ENCODE measurements at regions not wholly inside any gene's neighbourhood (a gene's known extent, or its start where the extent isn't known, plus 50 kb on each side); places are given as distances from the start of the nearest gene placed in this dataset.

DNA sequence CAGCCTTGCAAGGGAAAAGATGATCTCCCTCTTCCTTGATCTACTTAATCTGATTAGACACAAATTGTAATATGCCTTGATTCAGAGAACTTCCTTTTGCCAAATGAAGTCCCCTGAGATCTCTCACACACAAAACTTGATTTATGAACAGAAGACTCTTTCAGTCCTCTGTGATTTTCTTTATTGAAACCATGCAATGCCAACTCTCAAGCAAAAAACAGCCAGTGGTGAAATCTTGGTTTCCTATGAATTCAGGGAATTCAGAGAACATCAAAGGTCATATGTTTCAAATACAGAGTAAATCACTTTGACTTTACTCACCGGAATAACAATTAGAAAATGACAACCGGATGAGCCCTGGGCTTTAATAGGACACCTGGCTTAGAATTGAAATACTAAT lies 211.7 kb downstream of the ABHD5 start:
- intact Hi-C loops (cut with DNase I, micrococcal nuclease) = no loop called here
- DNase-seq (no peak), ATAC-seq (no peak)
- Histone ChIP-seq H3K4me1 (ENCODE audit: low read depth) (no peaks in the 10 kb centered on the region), H3K9me3 (no peaks in the 10 kb centered on the region), H3K36me3 (ENCODE audit: low read depth) (no peaks in the 10 kb centered on the region), H3K4me3 (no peak overlapping the region)
- no peak for TF ChIP-seq CTCF (IDR thresholded peaks at IDR 0.05)

DNA sequence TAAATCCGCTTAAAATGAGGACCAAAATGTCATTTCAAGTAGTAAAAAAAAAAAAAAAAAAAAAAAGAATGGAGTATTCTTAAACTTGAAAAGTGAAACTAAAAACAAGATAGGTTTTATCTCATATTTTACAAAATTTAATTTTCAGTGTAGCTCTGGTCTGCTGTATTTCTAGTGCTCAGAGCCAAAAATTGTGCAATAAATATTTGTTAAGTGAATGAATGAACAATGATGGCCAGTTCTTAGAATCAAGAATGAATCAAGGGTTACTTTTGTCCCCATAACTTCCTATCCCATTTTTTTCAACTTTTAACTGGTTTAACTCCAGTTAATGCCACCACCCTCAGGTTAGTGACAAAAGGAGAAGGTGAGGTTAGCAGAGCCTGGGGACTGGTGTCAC lies 214.4 kb downstream of the ABHD5 start:
- H3K9me3 ChIP-seq = no peaks in the 10 kb centered on the region
- TF ChIP-seq CTCF (IDR thresholded peaks at IDR 0.05) = no peak
- DNase-seq (no peak), ATAC-seq (no peak)
- no peak overlapping the region for H3K4me3 ChIP-seq
- H3K4me1 ChIP-seq (ENCODE audit: low read depth) = no peaks in the 10 kb centered on the region
- no peaks in the 10 kb centered on the region for H3K36me3 ChIP-seq (ENCODE audit: low read depth)
- intact Hi-C loops (cut with DNase I, micrococcal nuclease) = no loop called here

GRCh38 chr3:43906849-43907507 lies 216.2 kb downstream of the ABHD5 start:
- intact Hi-C loops (cut with DNase I, micrococcal nuclease) = no loop called here
- no peak for ATAC-seq
- no peak for TF ChIP-seq CTCF (IDR thresholded peaks at IDR 0.05)

DNA sequence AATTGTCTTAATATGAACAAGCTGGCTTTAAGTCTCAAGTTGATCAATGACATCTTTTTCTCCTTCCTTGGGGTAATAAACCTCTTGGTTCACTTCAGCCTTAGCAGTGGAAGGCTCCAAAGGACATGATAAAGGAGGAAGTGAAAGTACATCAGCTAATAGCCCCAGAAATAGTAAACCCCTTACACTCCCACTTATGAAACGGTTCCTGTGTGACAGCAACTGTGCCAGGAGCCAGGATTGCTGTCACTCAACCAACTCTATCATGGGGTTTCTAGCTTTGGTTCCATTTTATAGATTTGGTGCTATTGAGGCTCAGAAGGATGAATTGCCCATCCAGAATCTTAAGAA lies 216.7 kb downstream of the ABHD5 start:
- DNase-seq (no peak), ATAC-seq (no peak)
- no peak overlapping the region for H3K4me3 ChIP-seq
- H3K4me1 ChIP-seq (ENCODE audit: low read depth) = no peaks in the 10 kb centered on the region
- TF ChIP-seq CTCF (IDR thresholded peaks at IDR 0.05) = no peak
- intact Hi-C loops (cut with DNase I, micrococcal nuclease) = no loop called here
- H3K36me3 ChIP-seq (ENCODE audit: low read depth) = no peaks in the 10 kb centered on the region
- no peaks in the 10 kb centered on the region for H3K9me3 ChIP-seq

More at GRCh38 chr3:43906849-43907507, 216.2 kb downstream of the ABHD5 start:
- Histone ChIP-seq H3K9me3 (no peaks in the 10 kb centered on the region), H3K36me3 (ENCODE audit: low read depth) (no peaks in the 10 kb centered on the region), H3K4me1 (ENCODE audit: low read depth) (no peaks in the 10 kb centered on the region), H3K4me3 (no peak overlapping the region)
- no peak for DNase-seq

DNA sequence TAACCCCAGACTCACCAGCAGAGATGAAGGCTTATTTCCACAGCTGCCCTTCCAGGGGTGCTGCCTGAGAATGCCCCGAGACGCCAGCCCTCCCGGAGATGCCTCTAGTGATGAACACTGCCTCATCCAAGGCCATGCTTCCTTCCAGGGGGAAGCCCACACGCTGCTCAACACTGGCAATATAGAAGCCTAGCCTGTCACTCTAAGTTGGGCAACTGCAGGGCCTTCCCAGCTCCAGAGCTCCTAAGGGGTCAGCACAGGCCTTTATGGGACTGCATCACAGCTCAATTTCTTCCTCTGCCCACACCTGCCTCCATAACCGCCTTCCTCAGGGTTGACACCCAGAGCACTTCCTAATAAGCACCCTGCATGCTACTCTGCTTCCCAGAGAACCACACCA lies 217.7 kb downstream of the ABHD5 start:
- intact Hi-C loops (cut with DNase I, micrococcal nuclease) = no loop called here
- Histone ChIP-seq H3K36me3 (ENCODE audit: low read depth) (no peaks in the 10 kb centered on the region), H3K9me3 (no peaks in the 10 kb centered on the region), H3K4me3 (no peak overlapping the region), H3K4me1 (ENCODE audit: low read depth) (no peaks in the 10 kb centered on the region)
- ATAC-seq (no peak), DNase-seq (no peak)
- TF ChIP-seq CTCF (IDR thresholded peaks at IDR 0.05) = no peak

DNA sequence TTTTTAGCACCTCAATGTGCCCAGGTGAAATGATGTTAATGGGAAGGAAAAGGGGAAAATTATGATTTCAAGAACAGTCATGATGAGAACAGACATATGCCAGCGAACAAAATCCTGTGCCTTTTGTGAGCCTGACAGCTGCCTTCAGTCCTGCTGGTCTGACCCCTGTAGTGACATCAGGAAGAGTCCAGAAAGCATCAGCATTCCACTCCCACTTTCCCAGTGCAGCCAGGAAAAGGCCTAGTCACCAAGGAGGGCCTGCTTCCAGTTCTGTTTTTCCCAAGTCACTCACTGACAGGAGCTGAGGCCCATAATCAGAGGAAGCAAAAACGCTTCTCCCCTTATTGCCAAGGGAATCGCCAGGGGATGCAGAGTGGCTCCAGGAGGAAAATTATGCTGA lies 218.4 kb downstream of the ABHD5 start:
- Histone ChIP-seq H3K4me3 (no peak overlapping the region), H3K36me3 (ENCODE audit: low read depth) (no peaks in the 10 kb centered on the region), H3K4me1 (ENCODE audit: low read depth) (no peaks in the 10 kb centered on the region), H3K9me3 (no peaks in the 10 kb centered on the region)
- TF ChIP-seq CTCF (IDR thresholded peaks at IDR 0.05) = no peak
- ATAC-seq = no peak
- intact Hi-C loops (cut with DNase I, micrococcal nuclease) = no loop called here
- no peak for DNase-seq
